Gastroesophageal sphincter (tissue), 4 donors: ENCODE measurements at regions not wholly inside any gene's neighbourhood (a gene's known extent, or its start where the extent isn't known, plus 50 kb on each side); places are given as distances from the start of the nearest gene placed in this dataset.
"Not testable (repeated sequence)": the region's sequence is repeated elsewhere in the genome, so short reads cannot be mapped to it uniquely, and the experiment has no call there.

Experiments
- ATAC-seq: fragments of 150-250 bp; one replicate; pipeline ENCODE4 v1.9.1; 2016; ENCODE audit warnings: mild to moderate bottlenecking, moderate library complexity
- H3K27ac ChIP-seq, 4 donors: fragments of 200-600 bp; sonication (generic) in 3 of 4; 1 replicate in 3 of 4; 2 replicates in 1 of 4; pipeline ENCODE4 v1.5.1; 2016 to 2019
- H3K27me3 ChIP-seq: fragments of 200-600 bp; sonication (generic); one replicate; pipeline ENCODE4 v1.5.1; 2019
- H3K36me3 ChIP-seq, 2 donors: fragments of 200-600 bp; sonication (generic); one replicate each; pipeline ENCODE4 v1.5.1; 2019; ENCODE audit warnings: control low read depth in 1 of 2
- H3K4me1 ChIP-seq, 3 donors: fragments of 200-600 bp; sonication (generic); 1 replicate in 2 of 3; 2 replicates in 1 of 3; pipeline ENCODE4 v1.5.1; 2016 to 2019; ENCODE audit warnings: control low read depth in 2 of 3
- H3K4me3 ChIP-seq, 2 donors: fragments of 200-600 bp; sonication (generic); one replicate each; pipeline ENCODE4 v1.5.1; 2019; ENCODE audit warnings: mild to moderate bottlenecking in 1 of 2, moderate library complexity in 1 of 2
- H3K9me3 ChIP-seq, 3 donors: fragments of 200-600 bp; sonication (generic); one replicate each; pipeline ENCODE4 v1.5.1; 2017 to 2019; ENCODE audit warnings: control low read depth in 2 of 3
- CTCF ChIP-seq, 4 experiments: fragments of 200-600 bp in 2 of 4; fragments of 450-650 bp in 2 of 4; sonication (generic) in 1 of 4; IDR thresholded peaks; one replicate each; pipeline ENCODE4 v1.5.1; 2017 to 2019; ENCODE audit warnings: antibody characterized with exemption in 4 of 4, mild to moderate bottlenecking in 2 of 4, moderate library complexity in 2 of 4
- EP300 ChIP-seq: sonication (generic); formaldehyde crosslinking; IDR thresholded peaks from one replicate; pipeline ENCODE4 v1.6.1; 2017; ENCODE audit warnings: antibody characterized with exemption, mild to moderate bottlenecking
- POLR2A ChIP-seq, 2 donors: fragments of 450-650 bp; IDR thresholded peaks; one replicate each; pipeline ENCODE4 v1.6.1; 2017; ENCODE audit warnings: antibody characterized with exemption in 2 of 2, mild to moderate bottlenecking in 2 of 2, moderate library complexity in 1 of 2
- POLR2AphosphoS5 ChIP-seq: sonication (generic); formaldehyde crosslinking; IDR thresholded peaks from one replicate; pipeline ENCODE4 v1.6.1; 2017; ENCODE audit warnings: antibody characterized with exemption
- WGBS, 2 donors: methylation state at CpG; one replicate each; pipeline ENCODE4 v1.1.5; 2018; ENCODE audit warnings: low coverage in 1 of 2; 5-methylcytosine and 5-hydroxymethylcytosine counted together

GRCh38 chr12:61272441-61272840 is 987.8 kb upstream of the USP15 start:
- H3K27ac ChIP-seq = no peak overlapping the region

GRCh38 chr12:61282790-61283575 is 977.2 kb upstream of the USP15 start:
- no peak for ATAC-seq
- Histone ChIP-seq H3K4me1 (no peaks in the 10 kb centered on the region), H3K27me3 (no peaks in the 10 kb centered on the region), H3K36me3 (no peaks in the 10 kb centered on the region), H3K27ac (no peak overlapping the region), H3K4me3 (no peak overlapping the region), H3K9me3 (peaks cover 0 to 28% (median 2%) of the 10 kb centered on the region in 3 donors)
- no peak for TF ChIP-seq EP300
- 43 to 66% methylated on average over 1 to 3 of the region's 3 CpGs for WGBS, 2 donors

More at GRCh38 chr12:61272441-61272840, 987.8 kb upstream of the USP15 start:
- no peak for ATAC-seq
- H3K36me3 ChIP-seq = no peaks in the 10 kb centered on the region
- TF ChIP-seq POLR2AphosphoS5 (no peak), CTCF (IDR thresholded peaks at IDR 0.05) (no peak), POLR2A (IDR thresholded peaks at IDR 0.05) (no peak), EP300 (no peak)
- no peaks in the 10 kb centered on the region for H3K4me1 ChIP-seq
- no peak overlapping the region for H3K4me3 ChIP-seq
- no peaks in the 10 kb centered on the region for H3K27me3 ChIP-seq
- no peaks in the 10 kb centered on the region for H3K9me3 ChIP-seq

- no peaks in the 10 kb centered on the region for H3K4me1 ChIP-seq
- H3K9me3 ChIP-seq = peaks cover 0 to 49% (median 2%) of the 10 kb centered on the region in 3 donors
- H3K4me3 ChIP-seq = no peak overlapping the region
- no peak for ATAC-seq
- H3K27me3 ChIP-seq = no peaks in the 10 kb centered on the region
- no peak for TF ChIP-seq CTCF (IDR thresholded peaks at IDR 0.05)
- H3K27ac ChIP-seq = no peak overlapping the region
- no peaks in the 10 kb centered on the region for H3K36me3 ChIP-seq
- WGBS, 2 donors = 75 to 100% methylated on average over 1 to 2 of the region's 2 CpGs
Observed at GRCh38 chr12:61290473-61290872, 969.7 kb upstream of the USP15 start.

- TF ChIP-seq POLR2A (IDR thresholded peaks at IDR 0.05) (no peak), EP300 (no peak), CTCF (IDR thresholded peaks at IDR 0.05) (no peak), POLR2AphosphoS5 (no peak)
- ATAC-seq = no peak
- no peaks in the 10 kb centered on the region for H3K36me3 ChIP-seq
- H3K4me3 ChIP-seq = no peak overlapping the region
- H3K9me3 ChIP-seq = peaks cover 0 to 38% (median 0%) of the 10 kb centered on the region in 3 donors
- H3K4me1 ChIP-seq = no peaks in the 10 kb centered on the region
- 73 to 75% methylated on average over 2 of the region's 2 CpGs for WGBS, 2 donors
- no peak overlapping the region for H3K27ac ChIP-seq
- no peaks in the 10 kb centered on the region for H3K27me3 ChIP-seq
Observed at GRCh38 chr12:61291647-61292046, 968.6 kb upstream of the USP15 start.

DNA sequence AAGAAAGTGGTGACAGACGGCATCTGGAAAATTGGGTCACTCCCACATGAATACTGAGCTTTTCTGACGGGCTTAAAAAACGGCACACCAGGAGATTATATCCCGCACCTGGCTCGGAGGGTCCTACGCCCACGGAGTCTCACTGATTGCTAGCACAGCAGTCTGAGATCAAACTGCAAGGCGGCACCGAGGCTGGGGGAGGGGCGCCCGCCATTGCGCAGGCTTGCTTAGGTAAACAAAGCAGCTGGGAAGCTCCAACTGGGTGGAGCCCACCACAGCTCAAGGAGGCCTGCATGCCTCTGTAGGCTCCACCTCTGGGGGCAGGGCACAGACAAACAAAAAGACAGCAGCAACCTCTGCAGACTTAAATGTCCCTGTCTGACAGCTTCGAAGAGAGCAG is 966.2 kb upstream of the USP15 start:
- H3K9me3 ChIP-seq = peaks cover 0 to 16% (median 0%) of the 10 kb centered on the region in 3 donors
- not testable (repeated sequence) for H3K27ac ChIP-seq, ATAC-seq, H3K4me3 ChIP-seq, H3K36me3 ChIP-seq, H3K27me3 ChIP-seq, H3K4me1 ChIP-seq
- WGBS, 2 donors = 87 to 92% methylated on average over 3 to 7 of the region's 13 CpGs

DNA sequence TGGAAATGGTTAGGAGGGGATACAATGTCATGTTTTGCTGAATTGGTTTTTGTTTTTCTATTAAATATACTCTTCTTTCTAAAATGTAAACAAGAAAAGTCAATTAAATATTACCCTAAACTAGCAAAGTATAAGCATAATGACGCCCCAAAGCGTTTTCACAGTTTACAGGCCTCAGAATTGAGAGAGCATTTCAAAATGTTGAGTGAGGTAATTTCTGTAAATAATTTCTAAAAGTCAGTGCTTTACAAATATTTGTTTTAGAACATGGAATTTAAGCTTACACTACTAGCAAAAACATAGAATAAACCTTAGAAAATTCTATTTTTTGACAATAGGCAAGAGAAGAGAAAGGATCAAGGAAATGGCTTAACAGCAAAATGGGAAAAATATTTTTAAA is 958.4 kb upstream of the USP15 start:
- no peaks in the 10 kb centered on the region for H3K27me3 ChIP-seq
- H3K36me3 ChIP-seq = no peaks in the 10 kb centered on the region
- H3K4me1 ChIP-seq = no peaks in the 10 kb centered on the region
- H3K27ac ChIP-seq = no peak overlapping the region
- no peaks in the 10 kb centered on the region for H3K9me3 ChIP-seq
- no peak overlapping the region for H3K4me3 ChIP-seq
- no peak for ATAC-seq
- TF ChIP-seq POLR2A (IDR thresholded peaks at IDR 0.05) (no peak), CTCF (IDR thresholded peaks at IDR 0.05) (no peak), EP300 (no peak), POLR2AphosphoS5 (no peak)
- WGBS, 2 donors = 79 to 88% methylated on average over 2 of the region's 2 CpGs
